Testis (tissue), 2 donors: ENCODE measurements at regions not wholly inside any gene's neighbourhood (a gene's known extent, or its start where the extent isn't known, plus 50 kb on each side); places are given as distances from the start of the nearest gene placed in this dataset.
"Not testable (repeated sequence)": the region's sequence is repeated elsewhere in the genome, so short reads cannot be mapped to it uniquely, and the experiment has no call there.

Experiments
- DNase-seq: peaks from one replicate; pipeline ENCODE4 v3.0.0-alpha.2; 2019
- H3K27ac ChIP-seq, 2 donors: fragments of 200-600 bp; sonication (generic); one replicate each; pipeline ENCODE4 v1.5.1; 2019
- H3K27me3 ChIP-seq: fragments of 200-600 bp; sonication (generic); one replicate; pipeline ENCODE4 v1.5.1; 2019
- H3K36me3 ChIP-seq: fragments of 200-600 bp; sonication (generic); one replicate; pipeline ENCODE4 v1.5.1; 2017; ENCODE audit warnings: low read depth; ENCODE audit errors: missing control alignments
- H3K4me1 ChIP-seq: fragments of 200-600 bp; sonication (generic); one replicate; pipeline ENCODE4 v1.5.1; 2019
- H3K4me3 ChIP-seq, 2 donors: fragments of 200-600 bp; sonication (generic); one replicate each; pipeline ENCODE4 v1.5.1; 2017 to 2019
- H3K9me3 ChIP-seq: fragments of 200-600 bp; sonication (generic); one replicate; pipeline ENCODE4 v1.5.1; 2017
- CTCF ChIP-seq, 3 experiments: fragments of 450-650 bp in 2 of 3; fragments of 200-600 bp in 1 of 3; sonication (generic) in 1 of 3; IDR thresholded peaks; one replicate each; pipeline ENCODE4 v1.5.1; 2016 to 2019; ENCODE audit warnings: antibody characterized with exemption in 3 of 3, mild to moderate bottlenecking in 2 of 3, moderate library complexity in 1 of 3
- POLR2A ChIP-seq: fragments of 450-650 bp; IDR thresholded peaks from one replicate; pipeline ENCODE4 v1.6.1; 2017; ENCODE audit warnings: antibody characterized with exemption, mild to moderate bottlenecking, moderate library complexity
- WGBS, 2 donors: methylation state at CpG; one replicate each; pipeline ENCODE4 v1.1.5; 2018; 5-methylcytosine and 5-hydroxymethylcytosine counted together
- intact Hi-C: fragments of 100-400 bp; cut with DNase I; formaldehyde crosslinking; loops from one replicate; pipeline ENCODE4 v1.15.1; 2023; ENCODE audit warnings: low total_unique reads

DNA sequence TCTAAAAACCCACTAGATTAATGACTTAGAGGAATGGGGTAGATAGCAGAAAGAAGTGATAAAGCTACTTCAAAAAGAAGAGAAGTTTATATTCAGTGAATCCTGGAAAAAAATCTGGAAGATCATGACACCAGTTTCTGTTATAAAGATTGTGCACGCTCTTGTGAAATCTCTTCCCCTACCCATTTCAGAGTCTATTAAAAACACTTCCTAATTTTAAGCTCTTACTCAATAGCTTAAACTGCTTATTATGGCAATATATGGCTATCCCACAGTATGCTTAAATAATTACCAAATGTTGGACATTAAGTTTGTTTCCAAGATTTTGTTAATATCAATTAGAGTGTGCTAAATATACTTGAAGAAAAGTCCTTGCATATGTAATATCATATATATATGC, 585.3 kb upstream of the MAN1A1 start:
- 61 to 67% methylated on average over 1 of the region's 1 CpG for WGBS, 2 donors
- no peaks in the 10 kb centered on the region for H3K9me3 ChIP-seq
- no peak overlapping the region for H3K4me3 ChIP-seq
- H3K27me3 ChIP-seq, result no peaks in the 10 kb centered on the region
- TF ChIP-seq POLR2A, result no peak
- TF ChIP-seq CTCF (IDR thresholded peaks at IDR 0.05), result no peak
- H3K27ac ChIP-seq, result no peak overlapping the region
- DNase-seq, result no peak
- intact Hi-C loops, result no loop called here
- H3K36me3 ChIP-seq, result no peaks in the 10 kb centered on the region
- no peaks in the 10 kb centered on the region for H3K4me1 ChIP-seq

- H3K9me3 ChIP-seq, result no peaks in the 10 kb centered on the region
- H3K4me1 ChIP-seq, result no peaks in the 10 kb centered on the region
- WGBS, 2 donors, result 71 to 84% methylated on average over 2 of the region's 2 CpGs
- H3K36me3 ChIP-seq, result no peaks in the 10 kb centered on the region
- intact Hi-C loops, result no loop called here
- TF ChIP-seq POLR2A (no peak), CTCF (IDR thresholded peaks at IDR 0.05) (no peak)
- no peak overlapping the region for H3K27ac ChIP-seq
- no peak for DNase-seq
- no peak overlapping the region for H3K4me3 ChIP-seq
- no peaks in the 10 kb centered on the region for H3K27me3 ChIP-seq
Observed at GRCh38 chr6:119929121-119929520, 579.6 kb upstream of the MAN1A1 start.

GRCh38 chr6:119924888-119925287, 575.3 kb upstream of the MAN1A1 start:
- intact Hi-C loops, H3K4me3 ChIP-seq, H3K36me3 ChIP-seq, DNase-seq, H3K9me3 ChIP-seq, H3K4me1 ChIP-seq, H3K27me3 ChIP-seq, H3K27ac ChIP-seq: not testable (repeated sequence)
- 85 to 93% methylated on average over 3 of the region's 3 CpGs for WGBS, 2 donors

- TF ChIP-seq POLR2A, result no peak
- no peak for TF ChIP-seq CTCF (IDR thresholded peaks at IDR 0.05)
- H3K27me3 ChIP-seq, result no peaks in the 10 kb centered on the region
- intact Hi-C loops, result no loop called here
Observed at GRCh38 chr6:119922814-119923213, 573.3 kb upstream of the MAN1A1 start.

GRCh38 chr6:119921491-119922010, 572.0 kb upstream of the MAN1A1 start:
- no peaks in the 10 kb centered on the region for H3K9me3 ChIP-seq
- no peak for TF ChIP-seq POLR2A
- TF ChIP-seq CTCF (IDR thresholded peaks at IDR 0.05), result no peak
- intact Hi-C loops, result no loop called here

More at GRCh38 chr6:119922814-119923213, 573.3 kb upstream of the MAN1A1 start:
- H3K27ac ChIP-seq, result no peak overlapping the region
- H3K36me3 ChIP-seq, result no peaks in the 10 kb centered on the region
- WGBS, 2 donors, result 62 to 64% methylated on average over 2 of the region's 2 CpGs
- H3K4me1 ChIP-seq, result no peaks in the 10 kb centered on the region
- no peaks in the 10 kb centered on the region for H3K9me3 ChIP-seq
- no peak for DNase-seq
- no peak overlapping the region for H3K4me3 ChIP-seq

More at GRCh38 chr6:119921491-119922010, 572.0 kb upstream of the MAN1A1 start:
- H3K4me3 ChIP-seq, result no peak overlapping the region
- no peak for DNase-seq
- H3K4me1 ChIP-seq, result no peaks in the 10 kb centered on the region
- no peaks in the 10 kb centered on the region for H3K27me3 ChIP-seq
- no peak overlapping the region for H3K27ac ChIP-seq
- H3K36me3 ChIP-seq, result no peaks in the 10 kb centered on the region
